GM12872 (cell line): ENCODE measurements at regions not wholly inside any gene's neighbourhood (a gene's known extent, or its start where the extent isn't known, plus 50 kb on each side); places are given as distances from the start of the nearest gene placed in this dataset.

Experiments used
- TF ChIP-seq, protein P1 (sequence below): IDR thresholded peaks from 3 replicates; pipeline ENCODE4 v1.5.1; 2011; ENCODE audit warnings: low read depth, mild to moderate bottlenecking, low read length, moderate library complexity; ENCODE audit not compliant: insufficient read depth

DNA sequence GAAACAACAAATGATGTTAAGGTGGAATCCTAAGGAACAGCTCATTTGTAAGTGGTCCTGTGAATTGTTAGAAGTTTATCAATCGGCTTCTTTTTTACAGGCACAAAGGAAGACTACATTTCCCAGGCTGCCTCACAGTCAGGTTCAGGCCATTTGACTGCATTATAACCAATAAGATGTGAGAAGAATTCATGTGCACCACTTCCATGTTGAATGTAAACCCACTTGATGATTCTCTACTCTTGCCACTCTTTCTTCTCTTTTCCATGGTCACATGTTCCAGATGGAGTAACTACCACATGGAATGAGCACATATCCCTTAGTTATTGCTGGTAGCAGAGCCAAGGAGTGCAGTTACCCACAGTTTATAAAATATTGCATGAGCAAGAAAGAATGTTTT, 67.1 kb upstream of the GZMB start:
- TF ChIP-seq, protein P1, sequence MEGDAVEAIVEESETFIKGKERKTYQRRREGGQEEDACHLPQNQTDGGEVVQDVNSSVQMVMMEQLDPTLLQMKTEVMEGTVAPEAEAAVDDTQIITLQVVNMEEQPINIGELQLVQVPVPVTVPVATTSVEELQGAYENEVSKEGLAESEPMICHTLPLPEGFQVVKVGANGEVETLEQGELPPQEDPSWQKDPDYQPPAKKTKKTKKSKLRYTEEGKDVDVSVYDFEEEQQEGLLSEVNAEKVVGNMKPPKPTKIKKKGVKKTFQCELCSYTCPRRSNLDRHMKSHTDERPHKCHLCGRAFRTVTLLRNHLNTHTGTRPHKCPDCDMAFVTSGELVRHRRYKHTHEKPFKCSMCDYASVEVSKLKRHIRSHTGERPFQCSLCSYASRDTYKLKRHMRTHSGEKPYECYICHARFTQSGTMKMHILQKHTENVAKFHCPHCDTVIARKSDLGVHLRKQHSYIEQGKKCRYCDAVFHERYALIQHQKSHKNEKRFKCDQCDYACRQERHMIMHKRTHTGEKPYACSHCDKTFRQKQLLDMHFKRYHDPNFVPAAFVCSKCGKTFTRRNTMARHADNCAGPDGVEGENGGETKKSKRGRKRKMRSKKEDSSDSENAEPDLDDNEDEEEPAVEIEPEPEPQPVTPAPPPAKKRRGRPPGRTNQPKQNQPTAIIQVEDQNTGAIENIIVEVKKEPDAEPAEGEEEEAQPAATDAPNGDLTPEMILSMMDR, result no peak

DNA sequence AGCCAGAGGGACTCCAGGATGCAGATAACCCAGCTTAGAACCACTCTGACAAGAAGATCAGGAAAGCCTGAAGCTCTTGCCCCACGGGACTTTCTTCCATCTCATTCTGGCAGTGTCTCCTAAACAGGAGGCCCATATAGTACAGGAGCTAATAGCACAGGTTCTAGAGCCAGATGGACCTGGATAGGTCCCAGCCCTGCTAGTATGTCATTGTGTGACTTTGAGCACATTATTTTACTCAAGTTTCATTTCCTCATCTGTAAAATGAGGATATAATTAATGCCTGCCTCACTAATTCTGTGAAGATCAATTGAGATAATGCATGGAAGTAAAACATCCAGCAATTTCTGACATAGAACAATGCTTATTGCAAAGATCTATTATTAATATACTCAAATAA, 66.5 kb upstream of the GZMB start:
- TF ChIP-seq, protein P1, result no peak

DNA sequence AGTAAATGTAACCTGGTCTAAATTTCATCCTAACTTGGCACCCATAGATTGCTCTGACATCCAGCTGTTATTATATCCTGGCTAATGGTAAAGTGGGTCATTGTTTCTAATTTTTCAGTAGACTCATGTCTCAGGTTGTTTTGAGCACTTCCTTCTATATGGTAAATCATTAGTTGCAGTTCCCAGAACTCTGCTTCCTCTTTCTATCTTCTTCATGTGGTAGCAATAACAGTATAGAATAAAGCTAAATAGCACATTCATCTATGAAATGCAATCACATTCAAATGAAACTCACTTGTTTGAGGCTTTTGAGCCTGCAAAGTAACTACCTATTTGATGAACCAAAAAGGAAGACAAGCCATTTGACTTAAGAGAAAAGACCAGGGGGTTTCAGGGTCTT, 65.1 kb upstream of the GZMB start:
- TF ChIP-seq, protein P1, result no peak

DNA sequence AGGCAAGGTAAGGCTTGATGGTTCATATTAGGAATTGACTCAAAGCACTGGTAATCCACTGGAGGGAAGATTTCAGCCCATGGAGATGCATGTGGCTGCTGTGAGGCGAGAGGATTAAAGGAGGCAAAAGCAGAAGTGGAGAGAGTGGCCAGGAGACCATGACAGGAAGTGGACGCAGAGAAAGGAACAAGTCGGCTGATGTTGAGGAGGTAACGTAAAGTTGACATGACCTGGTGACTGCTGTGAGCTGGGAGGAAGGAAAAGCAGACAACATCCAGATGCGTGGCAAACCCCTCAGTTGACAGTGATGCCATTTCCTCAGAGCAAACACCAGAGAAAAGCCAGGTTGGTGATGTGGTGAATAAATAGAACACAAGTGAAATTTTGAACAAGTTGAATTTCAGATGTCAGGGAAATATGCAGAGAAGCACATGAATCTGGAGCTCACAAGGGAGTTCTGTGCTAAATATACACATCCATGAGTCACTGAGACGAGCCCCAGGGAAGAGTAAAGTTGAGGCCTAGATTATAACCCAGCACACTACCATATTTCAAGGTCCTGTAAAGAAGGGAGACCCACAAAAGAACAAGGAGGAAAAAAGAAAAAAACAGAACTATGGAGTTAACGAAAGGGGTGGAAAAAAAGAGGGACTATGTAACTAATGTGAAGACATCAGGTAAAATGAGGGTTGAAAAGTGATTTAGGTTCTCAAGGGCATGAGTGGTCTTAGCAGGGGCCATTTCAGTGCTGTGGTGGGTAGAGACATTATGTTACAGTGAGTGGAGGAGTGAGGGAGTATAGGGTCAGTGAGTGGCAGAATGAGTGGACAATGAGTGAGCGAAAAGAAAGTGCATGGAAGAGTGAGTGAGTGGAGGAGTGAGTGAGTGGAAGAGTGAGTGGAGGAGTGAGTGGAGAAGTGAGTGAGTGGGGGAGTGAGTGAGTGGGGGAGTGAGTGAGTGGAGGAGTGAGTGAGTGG, 61.6 kb upstream of the GZMB start:
- TF ChIP-seq, protein P1, result no peak

DNA sequence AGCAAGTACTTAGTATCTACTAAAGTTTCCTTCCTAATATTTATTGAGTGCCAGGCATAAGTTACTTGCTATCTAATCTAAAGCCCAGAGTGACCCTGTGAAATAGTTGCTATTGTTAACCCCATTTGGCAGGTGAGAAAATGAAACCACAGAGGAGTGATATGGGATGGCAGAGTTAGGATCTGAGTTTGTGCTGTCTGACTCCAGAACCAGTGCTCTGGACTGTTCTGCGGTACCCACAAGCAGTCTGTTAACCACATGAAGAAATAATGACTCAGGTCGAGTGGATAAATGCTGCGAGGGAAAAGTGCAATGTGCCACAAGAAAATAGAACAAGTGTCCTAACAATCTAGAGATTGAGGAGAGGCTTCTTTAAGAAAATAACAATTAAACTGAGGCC, 60.7 kb upstream of the GZMB start:
- TF ChIP-seq, protein P1, result no peak

DNA sequence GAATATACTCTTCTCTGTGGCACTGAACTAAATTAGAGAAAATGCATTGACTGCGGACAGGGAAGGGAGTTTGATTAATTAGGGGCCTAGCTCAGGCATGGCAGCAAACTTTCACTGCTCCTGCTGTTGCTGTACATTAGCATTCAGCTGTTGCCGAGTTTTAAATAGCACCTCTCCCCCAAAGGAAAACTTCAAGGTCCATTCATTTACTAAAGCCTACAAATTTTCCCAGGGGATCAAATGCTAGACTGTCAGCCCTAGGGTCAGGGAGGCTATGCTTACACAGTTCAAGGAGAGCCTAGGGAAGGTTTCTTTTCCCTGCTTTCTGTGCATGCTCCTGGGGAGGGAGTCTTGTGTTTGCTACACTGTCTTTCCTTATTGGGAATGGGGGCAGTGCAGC, 60.0 kb upstream of the GZMB start:
- TF ChIP-seq, protein P1, result no peak

DNA sequence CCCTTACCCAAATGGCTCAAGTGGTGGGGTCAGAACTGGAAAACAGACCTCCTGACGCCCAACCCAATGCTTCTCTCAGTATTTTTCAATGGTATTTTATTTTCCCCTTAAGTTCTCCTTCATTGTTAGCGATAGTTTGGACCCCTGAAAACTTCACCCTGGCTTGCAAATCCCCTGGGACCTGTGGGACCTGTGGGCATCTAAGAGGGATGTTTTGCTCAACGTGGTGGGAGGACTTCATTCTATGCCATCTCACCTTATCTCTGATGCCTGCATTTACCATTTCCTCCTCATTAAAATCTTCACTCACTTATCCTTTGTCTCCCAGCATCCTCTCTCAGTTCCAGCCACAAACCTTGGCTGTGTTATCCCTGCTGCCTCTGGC, 59.4 kb upstream of the GZMB start:
- TF ChIP-seq, protein P1, result no peak
